Activated CD8-positive, alpha-beta memory T cell treated with anti-CD3 and anti-CD28 coated beads for 48 hours (primary cell): ENCODE measurements at regions not wholly inside any gene's neighbourhood (a gene's known extent, or its start where the extent isn't known, plus 50 kb on each side); places are given as distances from the start of the nearest gene placed in this dataset.

Experiments used
- DNase-seq, 3 experiments: peaks; one replicate each; pipeline ENCODE4 v3.0.0-alpha.2; 2020; ENCODE audit warnings: low read depth in 2 of 3, low spot score in 2 of 3

DNA sequence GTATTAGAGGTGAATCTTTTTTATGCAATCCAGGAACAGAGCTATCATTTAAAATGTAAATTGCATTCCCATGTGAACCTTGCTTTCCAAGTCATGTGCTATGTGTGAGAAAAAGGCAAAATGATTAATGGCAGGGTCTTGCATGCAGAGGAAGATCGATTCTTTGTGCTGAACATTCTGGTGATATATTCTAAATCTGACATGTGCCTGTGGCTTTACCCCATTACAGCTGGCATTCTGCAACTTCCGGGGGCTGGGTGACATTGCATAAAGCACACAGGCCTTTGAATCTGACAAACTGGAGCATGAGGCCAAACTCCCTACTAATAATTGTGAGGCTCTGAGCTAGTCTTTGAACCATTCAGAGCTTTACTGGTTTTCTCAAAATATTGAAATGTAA is 1449.7 kb downstream of the CDH8 start:
- DNase-seq: no peak

DNA sequence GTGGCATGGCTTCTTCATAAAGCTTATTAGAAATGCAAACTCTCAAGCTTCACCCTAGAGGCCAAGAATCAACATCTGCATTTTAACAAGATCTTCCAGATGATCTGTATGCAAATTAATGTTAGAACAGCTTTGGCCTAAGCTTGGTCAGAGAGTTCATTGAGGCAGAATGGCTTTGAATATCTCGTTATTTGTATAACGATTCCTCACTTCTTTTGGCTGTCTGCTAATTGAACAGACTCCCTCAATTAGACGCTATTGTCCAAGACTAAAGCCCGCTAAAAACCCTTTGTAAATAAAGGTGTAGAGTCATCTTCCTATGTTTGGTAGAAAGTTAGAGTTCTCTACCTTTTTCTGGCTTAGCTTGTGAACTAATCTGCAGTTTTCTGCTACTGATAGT is 1453.7 kb downstream of the CDH8 start:
- no peak for DNase-seq

DNA sequence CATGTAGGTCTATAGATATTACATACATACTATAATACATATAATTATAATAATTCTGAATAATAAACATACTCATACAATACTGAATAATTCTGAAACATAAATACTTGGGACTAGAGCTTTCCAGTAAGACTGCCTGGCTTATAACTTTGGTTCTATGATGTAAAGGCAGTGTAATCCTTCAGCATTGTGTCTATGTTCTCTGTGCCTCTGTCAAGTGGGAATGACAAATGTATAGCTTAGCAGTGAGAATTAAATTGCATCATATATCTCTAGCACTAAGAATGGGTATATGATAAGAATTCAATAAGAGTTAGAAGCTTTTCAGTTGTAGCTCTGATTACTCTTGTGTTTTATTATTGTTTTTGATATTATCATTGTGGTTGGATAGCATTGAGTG is 1469.3 kb downstream of the CDH8 start:
- no peak for DNase-seq

DNA sequence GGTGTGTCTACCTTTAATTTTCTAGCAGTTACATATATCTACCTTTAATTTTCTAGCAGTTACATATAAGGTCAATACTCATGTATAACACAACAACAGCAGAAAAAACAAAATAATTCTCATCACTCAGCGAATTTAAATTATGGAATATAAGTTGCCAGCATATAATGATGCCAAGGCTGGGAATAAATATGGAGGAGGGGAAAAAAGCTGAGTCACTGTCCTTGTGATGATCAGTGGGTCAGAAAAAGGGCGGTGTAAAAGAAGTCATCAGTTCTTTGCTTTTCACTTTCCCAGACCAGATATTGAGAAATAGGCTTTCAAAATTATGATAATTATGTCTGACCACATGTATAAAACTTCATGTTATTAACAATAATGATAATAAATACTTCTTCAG is 1471.7 kb downstream of the CDH8 start:
- DNase-seq: no peak

DNA sequence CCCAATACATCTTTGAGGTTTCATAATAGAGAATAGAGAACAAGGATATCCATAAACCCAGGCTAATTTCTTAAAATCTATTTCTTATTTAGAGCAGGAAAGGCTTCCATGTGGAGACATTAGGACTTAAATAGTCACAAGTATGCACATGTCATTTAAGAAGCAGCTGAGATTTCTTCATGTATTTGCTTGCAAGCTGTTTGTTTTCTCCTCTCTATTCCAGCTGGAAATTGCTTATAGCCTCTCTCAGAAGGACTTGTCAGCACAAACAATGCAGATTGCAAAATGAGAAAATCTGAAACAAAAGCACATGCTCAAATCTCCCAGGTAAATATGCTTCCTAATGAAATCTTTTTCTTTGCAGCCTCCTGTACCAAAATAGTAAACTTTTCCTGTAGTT is 1473.1 kb downstream of the CDH8 start:
- DNase-seq: no peak

DNA sequence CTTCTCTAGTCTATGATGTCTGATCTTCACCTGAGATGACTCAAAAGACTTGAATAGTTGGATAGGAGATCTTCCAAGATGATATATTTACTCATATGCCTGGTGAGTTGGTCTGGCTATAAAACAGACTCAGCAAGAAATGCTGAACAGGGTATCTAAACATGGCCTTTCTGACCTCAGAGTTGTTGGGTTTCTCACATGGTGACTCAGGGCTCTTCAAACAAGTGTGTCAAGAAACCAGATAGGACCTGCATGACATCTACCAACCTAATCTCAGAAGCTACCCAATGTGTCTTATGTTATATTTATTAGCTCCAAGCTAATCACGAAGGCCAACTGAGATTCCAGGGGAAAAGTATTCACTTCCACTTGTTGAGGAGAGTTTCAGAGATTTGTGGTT is 1477.3 kb downstream of the CDH8 start:
- DNase-seq: no peak

DNA sequence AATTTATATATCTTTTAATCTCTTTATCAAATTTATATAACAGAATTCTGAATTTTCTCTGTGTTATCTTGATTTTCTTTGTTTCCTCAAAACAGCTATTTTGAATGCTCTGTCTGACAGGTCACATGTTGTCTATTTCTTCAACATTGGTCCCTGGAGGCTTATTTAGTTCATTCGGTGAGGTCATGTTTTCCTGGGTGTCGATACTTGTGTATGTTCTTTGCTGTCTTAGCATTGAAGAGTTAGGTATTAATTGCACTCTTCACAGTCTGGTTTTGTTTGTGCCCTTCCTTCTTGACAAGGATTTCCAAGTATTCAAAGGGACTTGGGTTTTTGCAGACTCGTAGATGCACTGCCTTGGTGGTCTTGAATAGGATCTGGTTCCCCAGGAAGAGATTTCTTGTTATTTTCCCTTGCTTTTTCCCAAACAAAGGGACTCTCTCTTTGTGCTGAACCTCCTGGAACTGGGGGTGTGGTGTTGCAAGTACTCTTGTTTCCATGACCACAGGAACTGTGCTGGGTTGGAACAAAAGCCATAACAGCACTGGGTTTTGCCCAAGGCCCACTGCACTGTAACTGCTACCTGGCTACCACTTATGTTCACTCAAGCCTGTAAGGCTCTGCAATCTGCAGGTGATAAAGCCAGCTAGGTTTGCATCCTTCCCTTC is 1483.0 kb downstream of the CDH8 start:
- no peak for DNase-seq

DNA sequence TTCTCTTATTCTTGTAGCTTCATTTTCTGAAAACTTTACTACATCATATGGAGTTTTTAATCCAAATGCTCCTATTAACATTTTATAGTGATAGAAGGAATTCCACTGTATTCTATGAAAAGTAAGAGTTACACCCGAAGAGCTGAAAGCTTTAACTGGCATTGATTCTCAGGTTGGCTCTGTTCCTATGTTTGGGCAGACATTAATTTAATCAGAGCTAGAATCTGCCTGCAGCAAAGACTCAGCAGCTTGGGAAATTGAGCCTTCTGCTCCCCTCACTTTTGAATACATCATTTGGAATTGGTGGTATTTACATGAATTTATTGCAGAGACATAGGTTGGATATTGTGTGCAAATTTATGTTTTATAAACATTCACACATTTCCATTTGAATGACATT is 1494.7 kb downstream of the CDH8 start:
- no peak for DNase-seq

DNA sequence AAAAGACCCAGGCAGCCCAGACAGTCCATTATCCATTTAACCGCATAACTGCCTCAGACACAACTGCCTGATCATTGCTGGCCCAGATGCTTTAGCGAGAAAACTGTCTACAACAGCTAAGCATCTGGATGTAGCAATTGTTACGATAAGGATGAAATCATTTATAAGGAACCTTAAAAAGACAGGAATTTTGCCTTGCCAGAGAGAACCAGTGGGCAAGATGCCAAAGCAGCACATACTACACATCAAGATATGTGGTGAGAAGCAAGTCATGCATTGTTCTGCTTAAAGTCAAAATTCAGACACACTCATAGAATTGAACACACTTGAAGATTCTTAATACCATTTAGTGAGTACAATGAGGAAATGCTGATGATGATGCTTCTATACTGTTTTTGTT is 1525.3 kb downstream of the CDH8 start:
- no peak for DNase-seq

DNA sequence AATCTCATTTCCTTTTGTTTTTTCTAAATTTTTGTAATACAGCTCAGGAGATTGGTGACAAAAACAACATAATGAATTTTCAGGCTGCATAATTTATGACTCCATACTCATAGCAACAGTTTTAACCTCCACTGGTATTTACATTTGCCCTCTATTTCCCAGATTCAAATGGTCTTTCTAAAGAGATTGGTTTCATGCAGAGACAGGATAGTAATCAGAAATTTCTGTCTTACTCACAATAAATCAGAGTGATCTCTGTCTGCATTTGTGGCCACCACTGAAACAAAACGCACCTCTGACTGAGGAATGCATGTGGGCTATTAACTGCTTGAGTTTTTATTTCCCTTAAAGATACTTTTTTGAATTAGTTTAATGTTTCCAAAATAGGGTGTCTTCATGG is 1526.0 kb downstream of the CDH8 start:
- no peak for DNase-seq

DNA sequence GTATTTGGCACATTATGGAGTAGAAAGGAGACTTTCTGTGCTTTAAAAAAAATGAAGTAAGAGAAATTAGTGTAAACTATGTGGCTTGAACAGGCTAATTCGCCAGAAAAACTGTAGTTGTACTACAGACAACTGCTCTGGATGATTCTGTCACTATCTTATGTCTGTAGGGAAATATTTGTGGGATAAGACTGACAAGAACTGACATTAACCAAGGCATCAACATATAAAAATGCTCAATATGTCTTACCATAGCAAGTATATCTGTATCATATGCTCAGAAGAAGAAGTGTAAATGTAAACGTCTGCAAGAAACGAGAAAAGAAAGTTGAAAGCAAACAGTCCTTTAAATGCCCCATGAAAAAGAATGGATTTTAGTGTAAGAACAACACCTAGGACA is 1545.0 kb downstream of the CDH8 start:
- DNase-seq: no peak

DNA sequence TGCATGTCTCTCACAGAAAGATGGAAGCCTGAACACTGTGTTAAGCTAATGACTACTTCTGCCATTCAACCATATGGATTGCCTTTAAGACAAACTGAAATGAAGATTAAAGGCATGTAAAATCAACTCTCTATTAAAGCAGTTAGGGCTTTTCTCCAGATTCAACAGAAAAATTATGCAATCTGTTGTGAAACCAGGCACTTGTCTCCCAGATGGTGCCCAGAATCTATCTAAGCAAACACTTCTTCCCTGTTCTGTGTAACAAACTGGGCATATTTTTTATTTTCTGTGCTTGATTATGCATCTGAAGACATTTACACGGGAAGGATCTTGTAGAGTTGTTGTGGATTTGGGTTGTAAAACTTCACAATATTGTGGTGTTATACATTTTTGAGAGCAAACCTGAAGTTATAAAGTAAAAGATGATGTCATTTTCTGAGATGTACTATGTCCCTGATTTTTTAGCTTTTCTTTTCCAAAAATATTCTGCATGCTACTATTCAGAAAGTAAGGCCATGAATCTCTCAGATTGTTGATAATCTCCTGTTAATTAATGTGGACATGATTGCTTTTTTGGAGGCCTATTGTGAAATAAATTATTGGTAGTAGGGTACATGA is 1550.3 kb downstream of the CDH8 start:
- DNase-seq: no peak

DNA sequence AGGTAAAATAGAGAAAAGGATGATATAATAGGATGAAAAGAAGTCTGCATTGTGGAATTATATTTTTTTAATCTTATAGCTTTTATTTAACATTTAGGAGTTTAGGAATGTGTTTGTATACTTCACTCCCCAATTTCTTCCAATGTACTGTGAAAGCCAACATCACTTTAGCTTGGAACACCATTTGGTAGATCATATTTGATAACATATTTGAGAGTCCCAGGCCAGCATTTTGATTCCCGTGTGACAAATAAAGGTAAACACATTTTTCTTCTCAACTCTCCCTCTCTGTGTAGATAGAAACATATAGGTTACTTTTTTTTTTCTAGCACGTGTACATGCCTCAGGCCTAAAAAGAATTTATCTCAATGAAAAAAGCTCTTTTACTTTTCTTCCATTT is 1551.3 kb downstream of the CDH8 start:
- DNase-seq: no peak

DNA sequence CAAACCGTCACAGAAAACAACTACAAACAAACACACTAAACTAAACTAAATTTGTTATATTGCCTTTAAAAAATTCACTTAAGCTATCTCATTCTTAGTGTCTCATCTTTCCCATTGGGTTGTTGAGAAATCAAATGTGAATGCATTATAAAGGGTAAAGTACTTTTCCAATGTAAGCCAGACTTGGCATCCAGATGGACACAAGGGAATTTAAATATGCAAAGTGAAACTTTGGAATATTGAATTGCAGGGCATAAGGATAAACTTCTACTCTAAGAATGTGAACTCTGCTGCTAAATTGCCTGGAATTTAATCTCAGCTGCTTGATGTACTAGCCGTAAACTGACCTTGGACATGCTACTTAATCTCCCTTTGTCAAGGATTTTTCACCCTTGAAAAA is 1554.6 kb downstream of the CDH8 start:
- DNase-seq: no peak

DNA sequence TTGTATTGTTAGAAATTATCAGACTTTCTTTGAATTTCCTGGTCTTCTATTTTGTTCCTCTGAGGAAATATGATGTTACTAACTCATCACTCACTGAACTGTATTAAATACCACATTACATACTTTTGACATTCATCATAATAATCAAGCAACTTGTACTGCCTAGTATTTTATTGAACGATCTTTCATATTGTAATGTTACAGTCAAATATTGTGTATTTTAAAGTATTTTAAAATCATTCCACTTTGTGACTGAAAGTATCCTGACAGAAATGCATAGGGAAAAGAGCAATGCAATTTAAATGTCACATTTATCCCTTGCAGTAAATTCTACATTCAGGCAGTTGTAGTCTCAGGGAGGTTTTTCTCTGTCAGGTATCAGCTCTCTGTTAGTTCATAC is 1557.4 kb downstream of the CDH8 start:
- DNase-seq: no peak

DNA sequence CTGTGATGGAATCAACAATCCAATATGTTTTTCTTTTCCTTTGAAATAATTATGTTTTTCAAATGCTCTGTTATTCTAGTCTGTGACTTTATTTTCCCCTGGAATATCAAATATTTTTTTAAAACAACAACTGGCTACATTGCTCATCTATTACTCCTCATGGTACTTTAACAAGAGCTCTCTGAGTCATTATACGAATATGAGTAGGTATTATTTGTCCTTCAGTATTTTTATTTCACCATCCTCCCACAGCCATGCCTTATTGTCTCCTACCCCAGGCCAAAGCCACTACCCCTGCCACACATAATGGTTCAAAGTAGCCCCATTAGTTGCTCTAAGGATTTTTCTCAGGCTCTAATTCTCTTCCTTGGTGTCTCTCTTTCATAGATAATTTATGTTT is 1572.3 kb downstream of the CDH8 start:
- DNase-seq: no peak

DNA sequence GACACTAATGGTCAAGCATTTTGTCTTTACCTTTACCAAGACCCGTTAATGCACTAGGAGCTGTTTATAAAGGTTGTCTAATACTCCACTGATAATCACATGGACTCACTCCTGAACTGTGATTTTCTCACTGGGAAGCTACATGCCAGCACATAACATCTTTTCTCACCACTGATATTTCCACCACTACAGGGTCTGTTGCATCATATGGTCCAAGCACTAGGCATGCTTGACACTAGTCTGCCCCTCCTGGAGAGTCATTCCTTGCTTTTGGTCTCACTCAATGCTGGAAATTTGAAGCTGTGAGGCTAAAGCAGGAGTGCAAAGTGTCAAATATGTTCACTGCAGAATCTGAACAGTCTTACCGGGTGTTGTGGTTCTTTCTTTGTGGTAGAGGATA is 1576.8 kb downstream of the CDH8 start:
- DNase-seq: no peak

DNA sequence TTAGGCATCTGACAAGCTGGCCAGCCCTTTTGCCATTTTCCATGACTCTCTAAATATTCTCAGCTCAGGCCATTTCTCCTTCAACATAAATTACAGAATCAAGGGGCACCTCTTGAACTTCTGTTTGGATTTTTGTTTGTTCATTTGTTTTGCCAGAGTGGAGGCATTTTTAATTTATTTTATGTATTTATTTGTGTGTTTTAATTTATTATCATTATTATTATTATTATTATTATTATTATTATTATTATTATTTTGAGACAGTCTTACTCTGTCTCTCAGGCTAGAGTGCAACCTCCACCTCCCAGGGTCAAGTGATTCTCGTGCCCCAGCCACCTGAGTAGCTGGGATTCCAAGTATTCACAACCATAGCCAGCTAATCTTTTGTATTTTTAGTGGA is 1578.0 kb downstream of the CDH8 start:
- no peak for DNase-seq

DNA sequence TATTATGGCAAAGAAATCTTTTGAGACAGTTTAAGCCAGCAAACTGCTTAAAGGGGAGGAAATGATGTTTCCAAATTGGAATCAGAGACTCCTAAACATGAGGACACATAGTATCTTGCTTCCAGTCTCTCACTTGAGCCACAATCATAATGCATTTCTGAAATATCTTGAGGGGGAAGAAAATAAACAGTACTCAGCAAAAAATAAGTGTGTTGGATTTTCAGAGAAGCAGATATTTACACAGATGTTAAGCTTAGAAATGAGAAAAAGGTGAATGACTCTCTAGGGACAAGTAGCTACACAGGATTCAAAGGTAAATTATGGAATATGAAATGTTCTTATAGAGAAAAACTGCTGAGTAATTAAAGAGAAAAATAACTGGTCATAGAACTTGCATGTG is 1583.6 kb downstream of the CDH8 start:
- no peak for DNase-seq

DNA sequence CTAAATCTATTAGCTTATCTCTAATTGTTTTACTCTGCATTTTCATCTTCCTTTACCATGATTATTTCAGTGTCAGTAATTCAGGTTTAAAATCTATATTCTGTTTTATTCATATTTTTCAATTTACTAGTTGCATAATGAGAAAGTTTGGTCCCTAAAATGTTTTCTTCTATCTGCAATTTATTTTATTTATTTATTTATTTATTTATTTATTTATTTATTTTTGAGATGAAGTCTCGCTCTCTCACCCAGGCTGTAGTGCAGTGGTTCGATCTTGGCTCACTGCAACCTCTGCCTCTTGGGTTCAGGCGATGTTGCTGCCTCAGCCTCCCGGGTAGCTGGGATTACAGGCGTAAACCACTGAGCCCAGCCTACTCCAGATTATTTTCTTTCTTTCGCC is 1597.3 kb downstream of the CDH8 start:
- DNase-seq: no peak

DNA sequence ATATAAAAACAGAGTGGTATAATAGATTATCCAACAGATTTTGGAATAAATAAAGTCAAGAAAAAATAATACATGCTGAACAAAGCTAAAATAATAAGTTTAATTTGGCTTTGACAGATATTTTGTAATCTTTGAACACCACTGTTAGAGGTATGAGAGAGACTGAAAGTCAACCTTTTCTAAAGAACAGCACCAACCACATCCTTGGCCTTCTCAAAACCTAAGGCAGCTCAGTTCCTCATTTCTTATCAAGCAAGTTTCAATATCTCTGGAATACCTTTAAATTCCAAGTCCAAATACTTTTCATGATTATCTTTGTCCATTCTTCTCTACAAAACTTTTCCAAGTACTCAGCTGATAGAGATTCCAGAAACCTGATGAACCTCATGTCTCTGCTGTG is 1603.8 kb downstream of the CDH8 start:
- no peak for DNase-seq

DNA sequence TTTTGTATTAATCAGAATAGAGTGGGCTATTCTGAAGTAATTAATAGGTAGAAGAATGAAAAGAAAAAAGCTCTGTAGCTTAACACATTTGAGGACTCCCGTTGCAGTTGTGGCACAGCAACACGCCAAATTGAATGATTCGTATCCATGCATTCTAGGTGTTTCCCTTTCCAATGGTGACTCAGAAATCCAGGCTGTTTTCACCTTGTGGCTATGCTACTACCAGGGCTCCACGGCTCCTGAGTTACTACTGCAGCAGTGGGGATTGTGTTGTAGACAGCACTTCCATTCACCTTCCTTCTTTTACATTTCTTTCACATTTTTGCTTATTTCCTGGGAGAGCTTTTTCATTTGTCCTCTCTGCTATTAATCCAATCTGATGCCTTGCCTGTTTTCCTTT is 1616.4 kb downstream of the CDH8 start:
- DNase-seq: no peak

DNA sequence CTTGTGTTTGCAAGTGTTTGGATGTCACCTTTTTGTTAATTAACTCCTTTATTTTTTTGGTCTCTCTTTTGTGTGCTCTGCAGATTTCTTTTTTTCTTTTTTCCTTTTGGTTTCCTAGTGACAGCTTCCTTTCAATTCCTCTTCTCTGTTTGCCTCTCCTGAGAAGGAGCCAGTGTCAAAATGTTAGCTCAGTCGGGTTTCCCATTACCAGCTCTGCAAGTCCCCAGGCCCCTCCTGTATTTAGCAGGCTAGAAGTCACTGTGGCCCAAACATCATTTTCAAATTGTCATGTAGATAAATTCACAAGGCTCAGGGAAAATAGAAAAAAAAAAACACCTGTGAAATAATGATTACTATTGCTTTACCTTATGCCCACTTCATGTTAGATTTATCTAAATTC is 1621.6 kb downstream of the CDH8 start:
- DNase-seq: no peak
